ENCODE measurements at regions not wholly inside any gene's neighbourhood (a gene's known extent, or its start where the extent isn't known, plus 50 kb on each side); places are given as distances from the start of the nearest gene placed in this dataset.

- TF ChIP-seq EP300 (IDR thresholded peaks at IDR 0.05; ENCODE audit: borderline replicate concordance) (no peak), TEAD4 (IDR thresholded peaks at IDR 0.05) (no peak), TCF12 (IDR thresholded peaks at IDR 0.05; ENCODE audit: low read depth) (no peak), REST (IDR thresholded peaks at IDR 0.05; ENCODE audit: low read depth) (no peak), NFIC (IDR thresholded peaks at IDR 0.05) (no peak), MAX (IDR thresholded peaks at IDR 0.05) (no peak), YY1 (IDR thresholded peaks at IDR 0.05; ENCODE audit: low read depth) (no peak), ZBTB7A (IDR thresholded peaks at IDR 0.05; ENCODE audit: low read depth) (no peak), FOXM1 (IDR thresholded peaks at IDR 0.05; ENCODE audit: borderline replicate concordance, low read depth) (no peak), CEBPB (IDR thresholded peaks at IDR 0.05) (no peak)
These were observed 588.9 kb downstream of the NR2F1-AS1 start for GRCh38 chr5:92992073-92992472.
